IPS DF 6.9 (cell line): ENCODE measurements at regions not wholly inside any gene's neighbourhood (a gene's known extent, or its start where the extent isn't known, plus 50 kb on each side); places are given as distances from the start of the nearest gene placed in this dataset.

Experiments used
- DNase-seq: peaks from one replicate; pipeline ENCODE4 v3.0.0-alpha.2; 2013; ENCODE audit warnings: low read depth, low spot score
- H3K27ac ChIP-seq: one replicate; pipeline ENCODE4 v1.5.1; 2013; ENCODE audit warnings: low read length, control low read depth
- H3K27me3 ChIP-seq: 2 replicates; pipeline ENCODE4 v1.6.1; 2013; ENCODE audit warnings: mild to moderate bottlenecking, low read length; ENCODE audit not compliant: control insufficient read depth, insufficient read depth
- H3K36me3 ChIP-seq: 2 replicates; pipeline ENCODE4 v1.6.1; 2013; ENCODE audit warnings: low read length; ENCODE audit not compliant: control insufficient read depth, insufficient read depth
- H3K4me1 ChIP-seq: 2 replicates; pipeline ENCODE4 v1.6.1; 2013; ENCODE audit warnings: low read length; ENCODE audit not compliant: control insufficient read depth, insufficient read depth
- H3K4me3 ChIP-seq: 2 replicates; pipeline ENCODE4 v1.5.1; 2013; ENCODE audit warnings: mild to moderate bottlenecking, low read length
- H3K9me3 ChIP-seq: 2 replicates; pipeline ENCODE4 v1.6.1; 2013; ENCODE audit warnings: low read length, inconsistent platforms; ENCODE audit not compliant: control insufficient read depth, insufficient read depth
- WGBS: extraction: QIAGEN DNeasy Blood & Tissue Kit; methylation state at CpG from one replicate; pipeline ENCODE4 v1.1.7; 2013; ENCODE audit warnings: mixed read lengths, missing lambda C conversion rate; ENCODE audit not compliant: insufficient read length, insufficient coverage; 5-methylcytosine and 5-hydroxymethylcytosine counted together

- Histone ChIP-seq H3K36me3 (no peaks in the 10 kb centered on the region), H3K4me3 (no peak overlapping the region), H3K27ac (no peak overlapping the region), H3K27me3 (no peaks in the 10 kb centered on the region), H3K4me1 (no peaks in the 10 kb centered on the region), H3K9me3 (no peaks in the 10 kb centered on the region)
- no CpG with 5 or more reads among the region's 2 CpGs for WGBS
- no peak for DNase-seq
These were observed 131.1 kb upstream of the GADL1 start for GRCh38 chr3:31025541-31025940.

- H3K9me3 ChIP-seq, result no peaks in the 10 kb centered on the region
- H3K4me3 ChIP-seq, result no peak overlapping the region
- no peak overlapping the region for H3K27ac ChIP-seq
- H3K36me3 ChIP-seq, result no peaks in the 10 kb centered on the region
- DNase-seq, result no peak
- no peaks in the 10 kb centered on the region for H3K27me3 ChIP-seq
- WGBS, result no CpG with 5 or more reads among the region's 1 CpG
- no peaks in the 10 kb centered on the region for H3K4me1 ChIP-seq
These were observed 132.8 kb upstream of the GADL1 start for GRCh38 chr3:31027191-31027761.

- no peak for DNase-seq
- no peaks in the 10 kb centered on the region for H3K4me1 ChIP-seq
- no peak overlapping the region for H3K27ac ChIP-seq
- WGBS, result no CpG with 5 or more reads among the region's 2 CpGs
- no peak overlapping the region for H3K4me3 ChIP-seq
- H3K36me3 ChIP-seq, result no peaks in the 10 kb centered on the region
- no peaks in the 10 kb centered on the region for H3K9me3 ChIP-seq
- no peaks in the 10 kb centered on the region for H3K27me3 ChIP-seq
These were observed 133.5 kb upstream of the GADL1 start for GRCh38 chr3:31027914-31028313.

GRCh38 chr3:31028766-31029165 lies 134.3 kb upstream of the GADL1 start:
- Histone ChIP-seq H3K9me3 (no peaks in the 10 kb centered on the region), H3K27ac (no peak overlapping the region), H3K27me3 (no peaks in the 10 kb centered on the region), H3K4me1 (no peaks in the 10 kb centered on the region), H3K36me3 (no peaks in the 10 kb centered on the region), H3K4me3 (no peak overlapping the region)
- DNase-seq, result no peak
- no CpG with 5 or more reads among the region's 1 CpG for WGBS

- no peak for DNase-seq
- WGBS, result no CpG with 5 or more reads among the region's 3 CpGs
- no peak overlapping the region for H3K4me3 ChIP-seq
- H3K27me3 ChIP-seq, result no peaks in the 10 kb centered on the region
- no peak overlapping the region for H3K27ac ChIP-seq
- H3K9me3 ChIP-seq, result no peaks in the 10 kb centered on the region
- H3K36me3 ChIP-seq, result no peaks in the 10 kb centered on the region
- H3K4me1 ChIP-seq, result no peaks in the 10 kb centered on the region
These were observed 135.2 kb upstream of the GADL1 start for GRCh38 chr3:31029706-31030105.

- no peaks in the 10 kb centered on the region for H3K4me1 ChIP-seq
- no CpG with 5 or more reads among the region's 1 CpG for WGBS
- no peaks in the 10 kb centered on the region for H3K27me3 ChIP-seq
- no peaks in the 10 kb centered on the region for H3K36me3 ChIP-seq
- DNase-seq, result no peak
- no peak overlapping the region for H3K4me3 ChIP-seq
- H3K27ac ChIP-seq, result no peak overlapping the region
- H3K9me3 ChIP-seq, result no peaks in the 10 kb centered on the region
These were observed 141.2 kb upstream of the GADL1 start for GRCh38 chr3:31035681-31036080.

GRCh38 chr3:31038086-31038739 lies 143.8 kb upstream of the GADL1 start:
- Histone ChIP-seq H3K9me3 (no peaks in the 10 kb centered on the region), H3K4me3 (no peak overlapping the region), H3K27me3 (no peaks in the 10 kb centered on the region), H3K36me3 (peaks cover 2% of the 10 kb centered on the region; the same call in 1 of the 2 replicates), H3K4me1 (peaks cover 2% of the 10 kb centered on the region; the same call in 1 of the 2 replicates), H3K27ac (no peak overlapping the region)
- no peak for DNase-seq
- WGBS, result no CpG with 5 or more reads among the region's 3 CpGs

- Histone ChIP-seq H3K4me1 (peaks cover 2% of the 10 kb centered on the region; the same call in 1 of the 2 replicates), H3K27ac (no peak overlapping the region), H3K36me3 (peaks cover 2% of the 10 kb centered on the region; the same call in 1 of the 2 replicates), H3K4me3 (no peak overlapping the region), H3K27me3 (no peaks in the 10 kb centered on the region), H3K9me3 (no peaks in the 10 kb centered on the region)
- DNase-seq, result no peak
- WGBS, result no CpG with 5 or more reads among the region's 1 CpG
These were observed 144.7 kb upstream of the GADL1 start for GRCh38 chr3:31039145-31039544.

- Histone ChIP-seq H3K27ac (no peak overlapping the region), H3K36me3 (peaks cover 2% of the 10 kb centered on the region; the same call in 1 of the 2 replicates), H3K4me3 (no peak overlapping the region), H3K27me3 (no peaks in the 10 kb centered on the region), H3K9me3 (no peaks in the 10 kb centered on the region), H3K4me1 (peaks cover 2% of the 10 kb centered on the region; the same call in 1 of the 2 replicates)
- WGBS, result no CpG with 5 or more reads among the region's 2 CpGs
- DNase-seq, result peak; percentile 33
These were observed 146.9 kb upstream of the GADL1 start for GRCh38 chr3:31041161-31041978.

- no peak overlapping the region for H3K27ac ChIP-seq
- no peak overlapping the region for H3K4me3 ChIP-seq
- H3K36me3 ChIP-seq, result peaks cover 2% of the 10 kb centered on the region; the same call in 1 of the 2 replicates
- H3K9me3 ChIP-seq, result no peaks in the 10 kb centered on the region
- no CpG with 5 or more reads among the region's 3 CpGs for WGBS
- no peak for DNase-seq
- peaks cover 2% of the 10 kb centered on the region; the same call in 1 of the 2 replicates for H3K4me1 ChIP-seq
- H3K27me3 ChIP-seq, result no peaks in the 10 kb centered on the region
These were observed 148.8 kb upstream of the GADL1 start for GRCh38 chr3:31043184-31043819.
